K562 (cell line): ENCODE measurements at regions not wholly inside any gene's neighbourhood (a gene's known extent, or its start where the extent isn't known, plus 50 kb on each side); places are given as distances from the start of the nearest gene placed in this dataset.

Experiments used
- CBX5 ChIP-seq: IDR thresholded peaks from 2 replicates; pipeline ENCODE4 v1.6.1; 2014; ENCODE audit warnings: low read depth, borderline replicate concordance
- TCF7L2 ChIP-seq: fragments of 150-350 bp; IDR thresholded peaks from 2 replicates; pipeline ENCODE4 v1.6.1; 2016; ENCODE audit warnings: low read depth, mild to moderate bottlenecking, low read length, moderate library complexity
- ZFP91 ChIP-seq: sonication (generic); formaldehyde crosslinking; IDR thresholded peaks from 2 replicates; pipeline ENCODE4 v1.8.0; 2022; ENCODE audit warnings: mild to moderate bottlenecking, missing genetic modification reagents

- TF ChIP-seq TCF7L2: no peak
- no peak for TF ChIP-seq CBX5
- TF ChIP-seq ZFP91 (CRISPR knock-in tag): no peak
Observed at GRCh38 chr2:189276277-189276676, 96.7 kb upstream of the COL5A2 start.
